HG02759 (cell line): ENCODE measurements at regions not wholly inside any gene's neighbourhood (a gene's known extent, or its start where the extent isn't known, plus 50 kb on each side); places are given as distances from the start of the nearest gene placed in this dataset.

Experiments used
- ATAC-seq: cut with Tn5 transposase; IDR thresholded peaks from one replicate; pipeline ENCODE4 v1.9.1; 2021; ENCODE audit warnings: mild to moderate bottlenecking, moderate library complexity; ENCODE audit not compliant: unreplicated experiment

DNA sequence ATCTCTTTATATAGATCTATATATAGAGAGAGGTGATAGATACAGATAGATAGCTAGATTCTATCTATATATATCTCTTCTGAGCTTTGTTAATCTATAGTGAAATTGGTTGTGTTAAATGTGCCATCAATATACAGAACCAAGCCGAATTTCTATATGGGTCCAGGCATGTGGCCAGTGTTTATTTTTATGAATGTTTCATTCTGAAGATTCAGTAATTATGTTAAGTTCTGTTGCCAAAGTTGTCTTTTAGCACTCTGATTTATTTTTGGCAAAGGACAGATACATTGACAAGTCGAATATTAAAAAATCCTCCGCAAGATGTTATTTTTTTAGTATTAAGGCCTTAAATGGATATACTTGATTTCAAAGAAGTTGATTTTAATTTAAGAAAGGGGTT, 190.4 kb upstream of the HTR2A start:
- no peak for ATAC-seq

DNA sequence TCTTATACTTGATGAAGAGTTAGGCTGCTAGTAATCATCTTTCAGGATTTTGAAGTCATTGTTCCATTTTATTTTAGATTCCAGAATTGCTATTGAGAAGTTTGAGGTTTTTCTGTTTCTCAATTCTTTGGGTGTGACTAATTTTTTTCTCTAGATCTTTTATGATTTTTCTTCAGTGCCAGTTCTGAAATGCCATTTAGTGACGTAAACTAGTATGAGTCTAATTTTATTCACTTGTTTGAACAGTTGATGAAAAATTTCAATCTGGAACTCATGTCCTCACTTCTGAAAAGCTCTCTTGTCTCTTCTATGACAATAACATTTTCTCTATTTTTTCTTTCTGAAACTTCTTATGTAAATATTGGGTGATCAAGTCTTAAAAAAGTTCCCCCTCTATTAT, 188.5 kb upstream of the HTR2A start:
- no peak for ATAC-seq

DNA sequence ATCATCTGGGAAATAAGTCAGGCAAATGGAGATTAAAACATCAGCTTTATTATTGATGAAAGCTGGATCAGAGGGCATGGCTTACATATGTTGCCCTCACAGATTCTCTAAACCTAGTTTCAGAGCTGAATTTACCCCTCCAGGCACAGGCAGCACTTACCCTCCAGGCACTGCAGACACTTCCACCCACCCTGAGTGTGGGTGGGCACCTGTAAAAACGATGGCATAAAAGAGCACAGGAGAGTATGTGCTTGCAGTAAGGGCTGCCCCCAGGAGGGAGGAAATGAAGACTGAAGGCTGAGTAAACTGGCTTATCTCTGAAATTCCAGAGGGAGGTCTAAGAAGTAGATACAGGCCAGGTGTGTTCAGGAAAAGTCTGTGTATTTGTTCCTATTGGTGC, 185.0 kb upstream of the HTR2A start:
- ATAC-seq = no peak

- ATAC-seq = no peak
Observed at GRCh38 chr13:47081246-47081645, 184.4 kb upstream of the HTR2A start.

DNA sequence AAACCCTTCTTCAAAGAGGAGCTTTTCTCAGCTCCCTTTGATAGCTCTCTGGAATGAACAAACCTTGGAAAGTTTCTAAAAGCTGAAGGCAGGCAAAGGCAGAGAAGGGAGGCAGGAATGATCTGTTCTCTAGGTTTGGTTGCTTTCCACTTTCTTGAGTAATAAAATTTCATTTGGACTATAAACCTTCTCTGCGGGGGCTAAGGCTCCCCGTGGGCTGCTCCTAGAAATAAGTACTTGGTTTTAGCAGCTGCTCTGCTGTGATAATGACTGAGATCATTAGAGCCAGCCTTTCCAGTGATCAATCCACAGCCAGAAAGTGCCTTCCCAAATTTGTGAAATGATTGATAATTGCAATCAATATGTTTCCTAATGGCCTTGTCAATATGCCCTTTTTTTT, 183.8 kb upstream of the HTR2A start:
- ATAC-seq = no peak

DNA sequence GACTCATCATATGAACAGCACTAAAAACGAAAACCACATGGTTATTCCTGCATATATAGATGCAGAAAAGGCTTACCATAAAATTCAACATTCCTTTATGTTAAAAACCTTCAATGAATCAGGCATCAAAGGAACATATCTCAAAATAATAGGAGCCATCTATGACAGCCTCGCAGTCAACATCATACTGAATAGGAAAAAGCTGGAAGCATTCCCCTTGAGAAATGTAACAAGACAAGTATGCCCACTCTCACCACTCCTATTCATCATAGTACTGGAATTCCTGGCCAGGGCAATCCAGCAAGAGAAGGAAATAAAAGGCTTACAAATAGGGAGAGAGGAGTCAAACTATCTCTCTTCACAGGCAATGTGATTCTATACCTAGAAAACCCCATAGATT, 179.6 kb upstream of the HTR2A start:
- no peak for ATAC-seq

DNA sequence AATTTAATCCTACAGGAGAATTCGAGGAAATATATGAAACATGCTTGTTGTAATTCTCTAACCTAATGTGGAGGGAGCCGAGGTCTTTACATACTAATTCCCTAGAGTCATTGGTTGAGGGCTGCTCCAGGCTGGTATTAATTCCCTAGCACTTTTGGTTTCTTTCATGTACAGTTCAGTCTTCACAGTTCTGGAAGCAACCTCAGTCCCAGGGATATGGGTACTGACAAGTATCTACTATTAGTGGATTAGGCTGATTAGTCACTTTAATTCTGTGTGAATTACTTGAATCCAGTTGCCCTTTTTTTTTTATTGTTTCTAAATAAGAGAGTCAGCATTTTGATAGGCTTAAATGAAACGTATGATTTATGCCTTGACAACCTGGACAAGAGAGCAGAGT, 172.3 kb upstream of the HTR2A start:
- ATAC-seq = no peak

GRCh38 chr13:47067306-47067705, 170.5 kb upstream of the HTR2A start:
- no peak for ATAC-seq

DNA sequence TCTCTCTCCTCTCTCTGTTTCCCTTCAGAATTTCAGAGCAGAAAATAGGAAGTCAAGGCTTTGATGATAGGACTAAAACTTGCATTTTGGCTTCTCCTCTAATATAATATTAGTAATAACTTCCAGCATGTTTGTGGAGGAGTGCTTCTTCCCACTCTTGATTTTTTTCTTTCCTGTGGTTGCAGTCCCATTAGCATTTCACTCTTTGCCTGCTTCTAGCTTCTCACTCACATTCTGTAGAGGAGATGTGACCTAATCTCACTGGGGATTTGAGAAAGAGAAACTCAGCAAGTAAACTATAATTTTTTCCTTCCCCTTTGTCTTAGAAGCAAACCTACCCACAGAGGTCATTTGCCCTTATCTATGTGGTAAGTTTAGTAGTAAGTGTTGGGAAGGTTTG, 169.4 kb upstream of the HTR2A start:
- no peak for ATAC-seq

- no peak for ATAC-seq
Observed at GRCh38 chr13:47064381-47064780, 167.5 kb upstream of the HTR2A start.

GRCh38 chr13:47049276-47049989, 152.6 kb upstream of the HTR2A start:
- ATAC-seq = no peak

DNA sequence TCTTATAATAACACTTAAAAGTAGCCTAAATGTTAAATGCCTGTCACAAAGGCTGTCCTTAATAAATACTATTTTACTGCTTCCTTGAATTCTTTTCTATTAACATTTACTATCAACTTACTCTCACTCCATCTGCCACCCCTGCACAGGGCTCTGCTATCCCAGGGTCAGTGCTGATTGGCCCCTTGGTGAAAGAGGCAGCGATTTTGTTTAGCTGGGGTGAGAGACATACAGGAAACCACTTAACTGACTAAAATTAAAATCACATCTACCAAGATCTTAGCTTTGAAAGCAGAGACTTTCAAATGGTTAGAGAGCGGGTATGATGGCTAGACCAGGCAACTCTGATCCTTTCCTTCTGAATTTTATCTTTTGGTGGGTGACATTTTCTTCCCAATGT, 149.9 kb upstream of the HTR2A start:
- no peak for ATAC-seq

- no peak for ATAC-seq
Observed at GRCh38 chr13:47044842-47045241, 148.0 kb upstream of the HTR2A start.

- no peak for ATAC-seq
Observed at GRCh38 chr13:47039106-47039505, 142.3 kb upstream of the HTR2A start.

DNA sequence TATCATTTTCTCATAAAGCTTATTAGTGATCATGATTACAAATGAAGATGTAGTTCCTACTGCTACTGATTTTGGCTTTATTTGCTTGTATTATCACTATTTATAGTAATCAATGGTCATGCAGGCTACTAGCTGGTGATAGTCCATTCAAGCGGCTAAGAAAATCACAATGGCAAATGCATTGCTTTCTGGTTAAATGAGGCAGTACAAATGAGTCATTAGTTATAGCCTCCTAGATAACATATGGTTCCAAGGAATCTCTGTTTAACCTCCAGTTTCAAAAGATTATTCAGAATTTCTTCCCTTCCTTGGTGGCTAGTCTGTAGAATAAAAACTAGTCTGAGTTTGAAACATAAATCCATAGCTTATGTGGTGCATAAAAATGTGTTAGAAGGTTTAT, 141.3 kb upstream of the HTR2A start:
- no peak for ATAC-seq

DNA sequence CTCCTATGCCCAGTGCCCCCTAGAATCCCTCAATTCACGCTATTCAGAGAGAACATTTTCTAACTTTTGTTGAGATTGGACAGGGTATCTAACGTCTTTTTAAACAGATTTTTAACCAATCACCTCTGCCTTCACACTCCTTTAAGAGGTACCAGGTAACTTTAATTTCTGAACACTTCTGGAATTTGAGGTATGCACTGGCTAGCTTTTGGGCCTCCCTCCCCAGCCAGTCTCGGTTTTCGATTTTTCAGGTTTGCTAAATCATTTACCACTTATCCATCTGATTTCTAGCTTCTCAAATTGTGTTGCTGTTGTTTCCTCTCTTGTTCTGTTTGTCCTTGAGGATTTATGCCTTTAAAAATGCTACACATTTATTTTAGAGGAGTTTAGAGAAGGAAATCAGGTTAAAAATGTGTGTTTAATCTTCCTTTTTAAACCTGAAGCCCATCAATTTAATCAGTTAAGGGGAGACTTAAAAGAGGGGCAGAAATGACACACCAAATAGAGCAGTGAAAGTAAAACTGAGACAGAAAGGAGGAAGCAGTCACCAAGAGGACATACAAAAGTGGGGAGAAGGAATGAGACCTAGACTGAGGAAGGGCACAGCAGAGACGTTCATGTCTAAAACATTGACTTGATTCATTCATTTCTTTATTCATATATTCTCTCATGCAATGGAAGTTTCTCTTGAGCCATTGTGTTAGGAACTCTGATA, 139.6 kb upstream of the HTR2A start:
- ATAC-seq = peak; percentile 99

- no peak for ATAC-seq
Observed at GRCh38 chr13:47033216-47033615, 136.4 kb upstream of the HTR2A start.

- no peak for ATAC-seq
Observed at GRCh38 chr13:47027780-47028437, 131.1 kb upstream of the HTR2A start.

DNA sequence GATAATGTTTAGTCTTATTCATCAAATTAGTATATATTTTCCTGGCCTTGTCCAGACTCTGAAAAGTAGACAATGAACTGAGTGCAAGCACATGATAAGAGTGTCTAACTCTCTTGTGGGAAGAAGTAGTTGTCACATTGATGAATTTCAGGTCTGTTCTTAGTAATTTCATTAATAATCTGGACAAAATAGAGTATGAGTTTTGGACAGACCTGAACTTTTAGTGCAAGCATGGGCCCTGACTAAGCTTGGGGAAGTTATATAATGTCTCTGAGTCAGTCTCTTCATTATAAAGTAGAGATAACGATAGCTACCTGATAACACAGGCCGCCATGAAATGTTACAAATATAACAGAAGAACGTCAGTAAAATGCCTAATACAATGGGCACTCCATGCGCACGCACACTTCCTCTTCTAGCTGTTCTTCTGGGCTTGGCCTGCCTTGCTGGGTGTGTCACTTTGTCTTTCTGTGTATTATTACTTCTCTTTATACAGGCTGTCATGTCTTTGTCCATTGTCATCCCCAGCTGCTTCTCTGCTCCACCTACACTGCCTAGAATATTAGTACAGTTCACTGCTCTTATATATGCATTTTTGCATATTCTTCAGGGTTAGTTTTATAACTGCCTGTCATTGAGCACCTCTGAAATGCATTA, 129.1 kb upstream of the HTR2A start:
- no peak for ATAC-seq

DNA sequence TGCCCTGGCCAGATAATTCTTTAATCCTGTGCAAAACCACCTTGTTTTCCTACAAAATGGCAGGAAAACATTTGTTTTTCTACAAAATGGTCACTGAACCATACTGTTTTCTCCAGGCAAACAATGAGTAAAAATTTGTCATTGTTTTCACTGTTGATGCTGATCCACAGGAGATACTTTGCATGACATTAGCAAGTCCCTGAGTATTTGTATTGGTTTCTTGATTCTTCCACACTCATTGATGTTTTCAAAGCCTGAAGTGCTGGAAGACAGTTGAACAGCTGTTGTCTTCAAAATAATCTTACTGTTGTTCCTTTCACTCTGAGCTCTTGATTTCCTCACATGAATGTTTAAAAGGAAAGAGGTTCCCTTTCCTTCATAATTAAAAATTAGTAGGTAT, 123.1 kb upstream of the HTR2A start:
- no peak for ATAC-seq

DNA sequence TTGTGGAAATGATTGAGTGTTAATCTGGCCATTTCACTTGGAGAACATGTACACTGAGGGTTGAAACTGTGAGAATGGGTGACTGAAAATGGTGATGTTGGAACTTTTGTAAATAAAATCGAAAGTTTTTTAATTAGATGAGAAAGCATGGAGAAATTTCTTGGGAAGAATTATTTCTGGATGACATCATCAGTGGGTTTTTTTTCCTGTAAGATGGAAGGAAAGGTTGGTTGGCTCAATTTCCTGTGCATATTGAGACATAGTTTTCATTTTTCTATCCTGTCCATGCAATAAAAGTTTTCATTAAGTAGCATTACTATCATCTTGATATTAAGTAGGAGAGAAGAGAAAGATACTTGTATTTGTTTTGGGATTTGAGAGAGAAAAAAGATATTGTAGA, 120.6 kb upstream of the HTR2A start:
- ATAC-seq = no peak

DNA sequence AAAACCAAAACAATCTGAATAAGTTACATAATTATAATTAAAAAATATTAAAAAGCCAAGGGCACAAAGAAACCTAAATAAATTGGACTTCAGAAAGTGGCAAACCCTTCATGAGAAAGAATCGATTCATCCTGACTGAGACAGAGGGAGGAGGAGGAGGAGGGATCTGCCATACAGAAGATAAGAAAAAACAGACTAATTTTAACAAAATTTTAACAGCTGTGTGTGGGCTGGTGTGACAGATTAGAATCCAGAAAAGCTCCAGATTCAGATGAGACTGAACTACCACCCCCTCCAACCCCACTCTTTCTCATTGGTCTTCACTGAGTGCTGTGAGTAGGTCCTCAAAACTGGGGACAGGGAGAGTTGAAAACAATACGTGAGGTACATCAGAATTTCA, 111.5 kb upstream of the HTR2A start:
- no peak for ATAC-seq
